ENCODE measurements at regions not wholly inside any gene's neighbourhood (a gene's known extent, or its start where the extent isn't known, plus 50 kb on each side); places are given as distances from the start of the nearest gene placed in this dataset.

DNA sequence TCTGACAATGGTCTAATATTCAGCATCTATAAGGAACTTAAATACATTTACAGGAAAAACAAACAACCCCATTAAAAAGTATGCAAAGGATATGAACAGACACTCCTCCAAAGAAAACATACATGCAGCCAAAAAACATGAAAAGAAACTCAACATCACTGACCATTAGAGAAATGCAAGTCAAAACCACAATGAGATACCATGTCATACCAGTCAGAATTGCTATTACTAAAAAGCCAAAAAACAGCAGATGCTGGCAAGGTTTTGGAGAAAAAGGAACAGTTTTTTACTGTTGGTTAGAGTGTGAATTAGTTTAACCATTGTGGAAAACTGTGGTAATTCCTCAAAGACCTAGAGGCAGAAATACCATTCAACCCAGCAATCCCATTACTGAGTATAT, 339.0 kb upstream of the ADGRB3 start:
- H3K4me2 ChIP-seq (ENCODE audit: insufficient read depth, low read length, poor library complexity, severe bottlenecking) = no peak overlapping the region
- H3K9ac ChIP-seq (ENCODE audit: low read depth, low read length, poor library complexity) = no peak overlapping the region
- no peak overlapping the region for H4K8ac ChIP-seq (ENCODE audit: low read depth, low read length)
- H3K27me3 ChIP-seq (ENCODE audit: control insufficient read depth in 3 of 3, insufficient read depth in 3 of 3, low read depth in 1 of 3, low read length in 3 of 3) = no peaks in the 10 kb centered on the region
- no peak overlapping the region for H3K14ac ChIP-seq (ENCODE audit: low read length)
- H2AK5ac ChIP-seq (ENCODE audit: low read depth, low read length) = no peak overlapping the region
- H3K79me1 ChIP-seq (ENCODE audit: low read depth, low read length) = no peaks in the 10 kb centered on the region
- no peak overlapping the region for H3K18ac ChIP-seq (ENCODE audit: low read length)
- no peak overlapping the region for H2AFZ ChIP-seq (ENCODE audit: low read length)
- no peak overlapping the region for H2BK5ac ChIP-seq (ENCODE audit: low read length)
- no peak overlapping the region for H2BK120ac ChIP-seq (ENCODE audit: low read depth, low read length)
- no peaks in the 10 kb centered on the region for H3K4me1 ChIP-seq (ENCODE audit: control insufficient read depth in 2 of 2, insufficient read depth in 1 of 2, low read depth in 1 of 2, low read length in 2 of 2)
- no peak overlapping the region for H3K27ac ChIP-seq (replicated peaks; ENCODE audit: low read length)
- no peaks in the 10 kb centered on the region for H3K36me3 ChIP-seq (replicated peaks in 1 of 2; ENCODE audit: control insufficient read depth in 2 of 2, insufficient read depth in 2 of 2, low read length in 2 of 2)
- H3K4ac ChIP-seq (ENCODE audit: low read length) = no peak overlapping the region
- no peaks in the 10 kb centered on the region for H3K9me3 ChIP-seq (replicated peaks in 1 of 2; ENCODE audit: control insufficient read depth in 2 of 2, insufficient read depth in 1 of 2, low read depth in 1 of 2, low read length in 2 of 2)
- H3K23ac ChIP-seq (ENCODE audit: low read depth, low read length, poor library complexity) = no peak overlapping the region
- no peak overlapping the region for H2BK12ac ChIP-seq (ENCODE audit: low read length)
- H3K4me3 ChIP-seq (ENCODE audit: low read length in 2 of 2) = no peak overlapping the region
- H2BK15ac ChIP-seq (ENCODE audit: low read length) = no peak overlapping the region
- no peak overlapping the region for H4K91ac ChIP-seq (ENCODE audit: low read depth, low read length, poor library complexity)
- no peak for DNase-seq (ENCODE audit: low spot score)

DNA sequence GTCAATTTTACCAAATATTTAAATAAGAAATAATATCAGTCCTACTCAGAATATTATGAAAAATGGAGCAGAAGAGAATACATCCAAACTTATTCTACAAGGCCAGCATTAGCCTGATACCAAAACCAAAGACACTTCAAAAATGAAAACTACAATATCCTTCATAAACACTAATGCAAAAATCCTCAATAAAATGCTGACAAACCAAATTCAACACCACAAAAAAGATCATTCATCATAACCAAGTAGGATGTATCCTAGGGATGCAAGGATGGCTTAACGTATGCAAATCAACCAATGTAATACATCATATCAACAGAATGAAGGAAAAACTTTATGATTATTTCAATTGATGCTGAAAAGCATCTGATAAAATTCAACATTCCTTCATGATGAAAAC, 352.4 kb upstream of the ADGRB3 start:
- Histone ChIP-seq H4K91ac (ENCODE audit: low read depth, low read length, poor library complexity) (no peak overlapping the region), H2AK5ac (ENCODE audit: low read depth, low read length) (no peak overlapping the region), H3K79me1 (ENCODE audit: low read depth, low read length) (no peaks in the 10 kb centered on the region), H2BK12ac (ENCODE audit: low read length) (no peak overlapping the region), H2BK120ac (ENCODE audit: low read depth, low read length) (no peak overlapping the region), H4K8ac (ENCODE audit: low read depth, low read length) (no peak overlapping the region), H3K18ac (ENCODE audit: low read length) (no peak overlapping the region), H3K9me3 (replicated peaks in 1 of 2; ENCODE audit: control insufficient read depth in 2 of 2, insufficient read depth in 1 of 2, low read depth in 1 of 2, low read length in 2 of 2) (peaks cover 0 to 1% of the 10 kb centered on the region in 2 donors), H3K27me3 (ENCODE audit: control insufficient read depth in 3 of 3, insufficient read depth in 3 of 3, low read depth in 1 of 3, low read length in 3 of 3) (no peaks in the 10 kb centered on the region), H3K4me3 (ENCODE audit: low read length in 2 of 2) (no peak overlapping the region), H3K27ac (replicated peaks; ENCODE audit: low read length) (no peak overlapping the region), H3K23ac (ENCODE audit: low read depth, low read length, poor library complexity) (no peak overlapping the region), H3K36me3 (replicated peaks in 1 of 2; ENCODE audit: control insufficient read depth in 2 of 2, insufficient read depth in 2 of 2, low read length in 2 of 2) (no peaks in the 10 kb centered on the region), H3K4ac (ENCODE audit: low read length) (no peak overlapping the region), H3K9ac (ENCODE audit: low read depth, low read length, poor library complexity) (no peak overlapping the region), H3K4me2 (ENCODE audit: insufficient read depth, low read length, poor library complexity, severe bottlenecking) (no peak overlapping the region), H2AFZ (ENCODE audit: low read length) (no peak overlapping the region), H2BK5ac (ENCODE audit: low read length) (no peak overlapping the region), H3K14ac (ENCODE audit: low read length) (no peak overlapping the region), H2BK15ac (ENCODE audit: low read length) (no peak overlapping the region), H3K4me1 (ENCODE audit: control insufficient read depth in 2 of 2, insufficient read depth in 1 of 2, low read depth in 1 of 2, low read length in 2 of 2) (no peaks in the 10 kb centered on the region)
- WGBS, 2 donors (ENCODE audit: extremely low coverage in 2 of 2, insufficient read length in 2 of 2, insufficient replicate concordance in 1 of 2) = no CpG with 5 or more reads among the region's 1 CpG
- DNase-seq (ENCODE audit: low spot score) = no peak

DNA sequence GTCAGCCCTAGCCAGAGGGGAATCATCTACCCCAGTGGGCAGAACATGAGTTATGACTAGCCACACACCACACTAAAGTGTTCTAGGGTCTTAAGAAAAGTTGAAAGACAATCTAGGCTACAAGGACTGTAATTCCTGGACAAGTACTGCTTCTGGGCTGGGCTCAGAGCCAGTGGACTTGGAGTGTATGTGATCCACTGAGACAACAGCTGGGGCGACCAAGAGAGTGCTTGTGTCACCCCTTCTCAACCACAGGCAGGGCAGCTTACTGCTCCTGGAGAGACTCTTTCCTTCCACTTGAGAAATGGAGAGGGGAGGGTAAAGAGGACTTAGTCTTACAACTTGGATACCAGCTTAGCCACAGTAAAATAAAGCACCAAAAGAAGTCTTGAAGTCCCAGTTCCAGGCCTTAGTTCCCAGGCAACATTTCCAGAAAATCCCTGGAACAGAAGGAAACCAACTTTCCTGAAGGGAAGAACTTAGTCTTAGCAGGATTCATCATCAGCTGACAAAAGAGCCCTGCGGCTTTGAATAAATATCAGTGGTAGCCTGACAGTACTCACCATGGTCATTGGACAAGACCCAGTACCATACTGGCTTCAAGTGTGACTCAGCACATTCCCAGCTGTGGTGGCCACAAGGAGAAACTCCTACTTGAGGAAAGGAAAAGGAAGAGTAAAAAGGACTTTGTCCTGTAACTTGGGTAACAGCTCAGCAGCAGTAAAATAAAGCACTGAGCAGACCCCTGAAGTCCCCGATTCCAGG, 355.1 kb upstream of the ADGRB3 start:
- DNase-seq (ENCODE audit: low spot score) = no peak
- peaks cover 0 to 1% of the 10 kb centered on the region in 2 donors for H3K9me3 ChIP-seq (replicated peaks in 1 of 2; ENCODE audit: control insufficient read depth in 2 of 2, insufficient read depth in 1 of 2, low read depth in 1 of 2, low read length in 2 of 2)
- no peak overlapping the region for H3K4me3 ChIP-seq (ENCODE audit: low read length in 2 of 2)
- H2BK15ac ChIP-seq (ENCODE audit: low read length) = no peak overlapping the region
- WGBS, 2 donors (ENCODE audit: extremely low coverage in 2 of 2, insufficient read length in 2 of 2, insufficient replicate concordance in 1 of 2) = no CpG with 5 or more reads among the region's 3 CpGs
- peak overlapping the region; percentile 56 for H2AFZ ChIP-seq (ENCODE audit: low read length)
- no peak overlapping the region for H4K8ac ChIP-seq (ENCODE audit: low read depth, low read length)
- H3K23ac ChIP-seq (ENCODE audit: low read depth, low read length, poor library complexity) = no peak overlapping the region
- H2BK120ac ChIP-seq (ENCODE audit: low read depth, low read length) = no peak overlapping the region
- no peaks in the 10 kb centered on the region for H3K4me1 ChIP-seq (ENCODE audit: control insufficient read depth in 2 of 2, insufficient read depth in 1 of 2, low read depth in 1 of 2, low read length in 2 of 2)
- no peak overlapping the region for H2BK12ac ChIP-seq (ENCODE audit: low read length)
- H2BK5ac ChIP-seq (ENCODE audit: low read length) = no peak overlapping the region
- H2AK5ac ChIP-seq (ENCODE audit: low read depth, low read length) = no peak overlapping the region
- no peaks in the 10 kb centered on the region for H3K79me1 ChIP-seq (ENCODE audit: low read depth, low read length)
- no peaks in the 10 kb centered on the region for H3K27me3 ChIP-seq (ENCODE audit: control insufficient read depth in 3 of 3, insufficient read depth in 3 of 3, low read depth in 1 of 3, low read length in 3 of 3)
- no peak overlapping the region for H3K27ac ChIP-seq (replicated peaks; ENCODE audit: low read length)
- no peak overlapping the region for H4K91ac ChIP-seq (ENCODE audit: low read depth, low read length, poor library complexity)
- H3K14ac ChIP-seq (ENCODE audit: low read length) = no peak overlapping the region
- H3K4me2 ChIP-seq (ENCODE audit: insufficient read depth, low read length, poor library complexity, severe bottlenecking) = no peak overlapping the region
- H3K36me3 ChIP-seq (replicated peaks in 1 of 2; ENCODE audit: control insufficient read depth in 2 of 2, insufficient read depth in 2 of 2, low read length in 2 of 2) = no peaks in the 10 kb centered on the region
- no peak overlapping the region for H3K4ac ChIP-seq (ENCODE audit: low read length)
- H3K18ac ChIP-seq (ENCODE audit: low read length) = no peak overlapping the region
- H3K9ac ChIP-seq (ENCODE audit: low read depth, low read length, poor library complexity) = no peak overlapping the region

DNA sequence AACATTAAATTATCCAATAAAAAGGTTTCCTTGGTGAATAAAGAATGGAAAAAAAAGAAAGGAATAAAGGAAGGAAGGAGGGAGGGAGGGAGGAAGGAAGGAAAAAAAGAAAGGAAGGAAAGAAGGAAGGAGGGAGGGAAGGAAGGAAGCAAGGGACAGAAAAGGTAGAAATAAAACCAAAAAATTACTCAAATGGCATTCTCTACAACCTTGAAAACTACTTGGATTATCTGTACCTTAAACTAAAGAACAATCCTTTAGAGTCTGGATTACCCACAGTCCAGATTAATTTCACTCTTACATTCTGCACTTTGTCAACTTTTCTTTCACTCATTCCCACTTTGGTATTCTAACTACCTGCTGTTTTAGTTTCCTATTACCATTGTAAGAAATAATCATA, 361.8 kb upstream of the ADGRB3 start:
- H2AFZ ChIP-seq (ENCODE audit: low read length) = no peak overlapping the region
- no peak overlapping the region for H4K91ac ChIP-seq (ENCODE audit: low read depth, low read length, poor library complexity)
- no peak overlapping the region for H3K4me2 ChIP-seq (ENCODE audit: insufficient read depth, low read length, poor library complexity, severe bottlenecking)
- no peak overlapping the region for H3K9ac ChIP-seq (ENCODE audit: low read depth, low read length, poor library complexity)
- H2BK12ac ChIP-seq (ENCODE audit: low read length) = no peak overlapping the region
- H3K27me3 ChIP-seq (ENCODE audit: control insufficient read depth in 3 of 3, insufficient read depth in 3 of 3, low read depth in 1 of 3, low read length in 3 of 3) = no peaks in the 10 kb centered on the region
- no peak overlapping the region for H2BK120ac ChIP-seq (ENCODE audit: low read depth, low read length)
- peaks cover 0 to 1% of the 10 kb centered on the region in 2 donors for H3K9me3 ChIP-seq (replicated peaks in 1 of 2; ENCODE audit: control insufficient read depth in 2 of 2, insufficient read depth in 1 of 2, low read depth in 1 of 2, low read length in 2 of 2)
- no peak overlapping the region for H2AK5ac ChIP-seq (ENCODE audit: low read depth, low read length)
- no peak overlapping the region for H4K8ac ChIP-seq (ENCODE audit: low read depth, low read length)
- no peak overlapping the region for H3K18ac ChIP-seq (ENCODE audit: low read length)
- no peak overlapping the region for H3K4me3 ChIP-seq (ENCODE audit: low read length in 2 of 2)
- H3K36me3 ChIP-seq (replicated peaks in 1 of 2; ENCODE audit: control insufficient read depth in 2 of 2, insufficient read depth in 2 of 2, low read length in 2 of 2) = no peaks in the 10 kb centered on the region
- H3K79me1 ChIP-seq (ENCODE audit: low read depth, low read length) = no peaks in the 10 kb centered on the region
- H3K23ac ChIP-seq (ENCODE audit: low read depth, low read length, poor library complexity) = no peak overlapping the region
- H3K4ac ChIP-seq (ENCODE audit: low read length) = no peak overlapping the region
- DNase-seq (ENCODE audit: low spot score) = no peak
- no peaks in the 10 kb centered on the region for H3K4me1 ChIP-seq (ENCODE audit: control insufficient read depth in 2 of 2, insufficient read depth in 1 of 2, low read depth in 1 of 2, low read length in 2 of 2)
- no peak overlapping the region for H2BK15ac ChIP-seq (ENCODE audit: low read length)
- no peak overlapping the region for H2BK5ac ChIP-seq (ENCODE audit: low read length)
- H3K27ac ChIP-seq (replicated peaks; ENCODE audit: low read length) = no peak overlapping the region
- no peak overlapping the region for H3K14ac ChIP-seq (ENCODE audit: low read length)

Data from neuronal stem cell (in vitro differentiated cells).